Activated CD8-positive, alpha-beta memory T cell treated with anti-CD3 and anti-CD28 coated beads for 48 hours (primary cell): ENCODE measurements at regions not wholly inside any gene's neighbourhood (a gene's known extent, or its start where the extent isn't known, plus 50 kb on each side); places are given as distances from the start of the nearest gene placed in this dataset.
"Not testable (repeated sequence)": the region's sequence is repeated elsewhere in the genome, so short reads cannot be mapped to it uniquely, and the experiment has no call there.

ENCODE experiments used
- DNase-seq, 3 experiments: peaks; one replicate each; pipeline ENCODE4 v3.0.0-alpha.2; 2020; ENCODE audit warnings: low read depth in 2 of 3, low spot score in 2 of 3

DNA sequence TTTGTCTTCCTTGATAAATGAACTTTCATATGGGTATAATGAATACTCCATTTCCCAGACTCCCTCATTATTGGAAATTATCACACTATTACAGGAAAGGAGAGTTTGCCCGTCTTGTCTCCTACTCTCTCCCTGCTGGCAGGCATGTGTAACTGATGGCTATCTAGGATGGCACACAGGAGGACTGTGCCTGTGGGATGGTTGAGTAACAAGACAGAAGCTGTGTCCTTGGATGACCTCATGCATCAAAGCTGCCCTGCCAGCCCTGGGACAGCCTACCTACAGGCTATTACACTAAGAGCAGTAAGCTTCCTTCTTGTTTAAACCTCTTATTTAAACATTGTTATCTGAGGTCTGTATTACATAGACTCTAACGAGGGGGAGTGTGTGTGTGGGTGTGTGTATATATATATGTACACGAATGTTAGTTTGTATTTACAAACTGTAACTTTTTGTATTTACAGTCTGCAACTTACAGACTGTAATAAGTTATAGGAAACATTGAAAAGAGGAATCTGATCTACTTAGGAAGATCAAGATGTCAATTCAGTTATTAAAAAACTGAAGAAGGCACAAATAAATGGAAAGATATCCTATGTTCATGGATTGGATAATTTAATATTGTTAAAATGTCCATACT, 247.6 kb upstream of the ACO1 start:
- DNase-seq: no peak

DNA sequence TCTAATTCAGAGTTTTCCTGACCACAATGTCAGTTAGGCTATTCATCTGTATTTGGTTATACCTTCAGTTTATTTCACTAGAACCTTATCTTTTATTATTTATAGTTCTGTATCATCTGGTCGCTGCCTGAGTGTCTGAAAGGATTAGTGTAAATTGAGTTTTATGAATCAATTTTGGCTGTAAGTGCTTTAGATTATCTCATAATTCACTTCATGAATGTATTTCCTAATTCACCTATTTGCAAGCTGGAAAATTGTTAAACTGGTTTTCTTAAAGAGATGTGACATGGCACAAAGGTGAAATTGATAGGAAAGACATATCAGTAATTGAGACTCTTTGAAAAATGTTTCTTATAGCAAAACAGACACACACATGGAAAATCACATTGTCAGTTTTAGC, 242.4 kb upstream of the ACO1 start:
- DNase-seq: no peak

DNA sequence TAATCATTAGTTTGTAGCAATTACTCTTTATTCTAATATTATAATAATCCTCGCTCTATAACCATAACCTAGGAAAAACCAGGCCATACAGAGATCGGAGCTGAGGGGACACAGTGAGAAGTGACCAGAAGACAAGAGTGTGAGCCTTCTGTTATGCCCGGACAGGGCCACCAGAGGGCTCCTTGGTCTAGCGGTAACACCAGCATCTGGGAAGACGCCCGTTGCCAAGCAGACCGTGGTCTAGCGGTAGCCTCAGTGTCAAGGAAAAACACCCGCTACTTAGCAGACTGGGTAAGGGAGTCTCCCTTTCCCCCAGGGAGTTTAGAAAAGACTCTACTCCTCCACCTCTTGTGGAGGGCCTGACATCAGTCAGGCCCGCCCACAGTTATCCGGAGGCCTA, 235.9 kb upstream of the ACO1 start:
- not testable (repeated sequence) for DNase-seq

DNA sequence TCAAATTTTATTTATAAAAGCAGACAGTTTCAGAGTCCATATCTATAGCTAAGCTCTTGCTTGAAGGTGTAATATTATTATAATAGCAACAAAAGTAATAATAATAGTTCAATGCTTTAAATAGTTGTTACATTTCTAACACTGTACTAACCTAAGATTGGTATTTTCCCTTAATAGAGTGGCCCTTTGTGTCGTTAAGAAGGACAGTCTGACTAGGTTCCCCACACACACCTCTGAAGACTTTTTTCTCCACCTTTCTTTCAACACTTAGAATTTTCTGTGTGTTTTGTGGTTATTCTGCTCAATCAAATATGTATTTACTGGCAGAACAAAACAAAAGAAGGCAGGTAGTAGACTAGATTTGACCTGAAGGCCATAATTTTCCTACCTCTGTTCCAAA, 223.2 kb upstream of the ACO1 start:
- no peak for DNase-seq

DNA sequence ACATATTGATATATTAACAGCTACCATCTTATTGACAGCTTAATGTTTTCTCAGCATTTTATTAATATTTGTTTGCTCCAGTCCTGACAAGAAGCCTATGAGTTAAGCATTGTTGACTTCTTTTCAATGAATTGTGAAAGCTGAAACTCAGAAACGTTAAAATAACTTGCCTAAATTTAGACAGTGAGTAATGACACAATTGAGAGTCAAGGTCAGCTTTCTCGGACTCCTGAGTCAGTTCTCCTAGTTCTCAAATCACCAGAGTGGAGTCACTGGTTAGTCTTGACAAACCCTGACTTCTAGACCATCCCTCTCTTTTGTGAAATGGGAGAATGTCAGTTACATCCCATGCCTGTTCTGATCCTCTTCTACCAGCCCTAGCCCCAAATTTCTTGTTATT, 222.7 kb upstream of the ACO1 start:
- DNase-seq: no peak

DNA sequence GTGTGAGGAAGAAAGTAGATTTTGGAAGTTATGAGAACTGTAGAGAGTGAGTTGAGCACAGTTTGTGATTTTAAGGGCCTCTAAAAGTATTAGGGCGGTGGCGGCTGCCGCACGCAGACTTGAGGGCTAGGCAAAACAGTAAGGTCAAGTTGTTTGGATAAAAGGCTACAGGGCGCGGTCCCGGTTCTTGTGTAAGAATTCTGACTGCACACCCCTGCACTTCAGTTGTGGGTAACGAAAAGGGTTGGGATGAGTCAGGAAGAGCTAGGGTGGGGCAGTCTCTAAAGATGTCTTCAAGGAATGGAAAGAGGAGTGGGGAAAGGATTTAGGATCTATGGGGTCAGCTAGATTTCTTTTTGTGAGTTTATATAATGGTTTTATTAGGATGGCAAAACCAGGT, 218.1 kb upstream of the ACO1 start:
- not testable (repeated sequence) for DNase-seq

DNA sequence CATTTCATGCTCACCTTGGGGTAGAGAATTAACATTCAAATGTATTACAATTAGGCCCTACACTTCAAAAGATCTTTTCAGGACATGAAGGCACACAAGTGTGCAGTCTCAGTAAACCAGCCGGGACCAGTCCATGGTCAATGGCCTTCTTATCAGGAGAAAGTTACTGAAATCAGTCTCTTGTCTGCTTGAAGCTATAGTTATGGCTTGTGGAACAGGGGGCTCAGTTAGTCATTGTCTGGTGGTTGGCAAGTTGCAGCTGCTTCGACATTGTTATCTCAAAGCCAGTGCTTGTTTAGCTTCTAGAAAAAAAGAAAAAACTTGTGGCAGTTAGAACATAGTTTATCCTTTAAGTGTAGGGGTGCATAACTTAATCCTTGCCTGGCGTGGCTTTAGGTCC, 213.1 kb upstream of the ACO1 start:
- no peak for DNase-seq

DNA sequence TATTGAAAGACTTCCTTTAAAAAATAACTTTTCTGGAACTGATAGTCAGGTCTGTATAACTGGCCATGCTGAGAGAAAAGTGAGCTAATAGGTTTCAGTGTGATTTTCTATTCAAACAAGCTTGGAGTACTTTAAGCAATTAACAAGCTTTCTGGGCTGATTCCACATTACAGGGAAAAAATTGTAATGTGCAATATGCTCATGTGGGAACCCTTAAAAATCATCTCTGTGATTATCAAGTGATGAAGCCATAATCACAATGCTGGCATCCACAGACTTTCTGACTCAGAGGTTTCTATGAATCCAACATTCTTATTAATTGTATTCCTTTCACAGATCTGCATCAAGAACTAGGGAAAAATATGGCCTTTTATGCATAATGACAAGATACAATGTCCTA, 212.2 kb upstream of the ACO1 start:
- no peak for DNase-seq

DNA sequence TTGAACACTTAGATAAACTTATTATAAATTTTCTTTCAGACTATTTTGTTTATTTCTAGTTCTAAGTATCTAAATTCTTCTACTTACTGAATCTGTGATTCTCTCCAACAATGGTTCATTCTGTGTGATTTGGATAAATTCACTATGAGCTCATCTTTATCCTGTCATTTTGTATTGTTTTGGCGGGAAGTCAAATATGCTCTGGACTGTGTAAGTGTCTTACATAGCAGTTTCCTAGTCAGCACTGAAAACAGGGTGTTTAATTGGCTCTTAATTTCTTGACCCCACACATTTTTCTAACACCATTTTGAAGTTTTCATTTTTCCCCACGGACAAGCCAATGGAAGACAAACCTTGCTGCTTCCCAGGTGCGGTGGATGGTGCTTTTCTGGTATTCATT, 207.0 kb upstream of the ACO1 start:
- no peak for DNase-seq

- DNase-seq: no peak
Measured at GRCh38 chr9:32180597-32180996, 203.8 kb upstream of the ACO1 start.

- no peak for DNase-seq
Measured at GRCh38 chr9:32200241-32200640, 184.2 kb upstream of the ACO1 start.

DNA sequence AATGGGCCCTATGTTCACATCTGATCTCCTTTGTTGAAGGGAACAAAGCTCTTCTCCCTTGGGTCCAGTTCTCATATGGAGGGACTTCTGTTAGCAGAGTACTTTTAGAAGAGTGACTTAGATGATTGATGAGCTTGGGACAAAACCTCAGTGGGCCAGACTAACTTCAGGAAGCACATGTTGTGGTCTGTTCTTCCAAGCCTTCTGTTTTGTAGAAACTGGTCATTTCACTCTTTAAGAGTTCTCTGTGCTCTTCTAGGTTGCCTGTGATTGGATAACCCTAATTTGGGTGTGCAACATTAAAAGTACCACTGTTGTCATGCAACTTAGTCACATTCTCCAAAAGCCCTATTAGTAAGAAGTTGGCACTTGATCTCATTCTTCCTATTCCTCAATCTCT, 183.5 kb upstream of the ACO1 start:
- no peak for DNase-seq

- DNase-seq: not testable (repeated sequence)
Measured at GRCh38 chr9:32209164-32209563, 175.3 kb upstream of the ACO1 start.

- no peak for DNase-seq
Measured at GRCh38 chr9:32218100-32218767, 166.2 kb upstream of the ACO1 start.

GRCh38 chr9:32220750-32221149, 163.7 kb upstream of the ACO1 start:
- DNase-seq: no peak

DNA sequence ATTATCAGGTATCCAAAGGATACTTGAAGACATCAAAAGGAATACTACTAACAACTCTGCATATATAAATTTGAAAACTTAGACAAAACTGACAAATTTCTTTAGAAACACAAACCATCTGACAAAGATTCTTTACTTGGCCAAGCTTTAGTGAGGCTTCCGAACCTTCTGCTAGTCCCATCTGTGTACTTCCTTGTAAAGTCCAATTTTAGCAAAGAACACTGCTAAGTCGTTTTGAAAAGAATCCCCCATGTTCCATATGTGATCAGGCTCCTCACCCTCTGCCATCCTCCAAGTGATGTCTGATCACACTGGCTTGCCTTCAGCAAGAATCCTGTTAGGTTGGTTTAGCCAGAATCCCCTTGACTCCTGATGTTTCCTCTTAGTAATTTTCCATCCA, 150.0 kb upstream of the ACO1 start:
- no peak for DNase-seq

DNA sequence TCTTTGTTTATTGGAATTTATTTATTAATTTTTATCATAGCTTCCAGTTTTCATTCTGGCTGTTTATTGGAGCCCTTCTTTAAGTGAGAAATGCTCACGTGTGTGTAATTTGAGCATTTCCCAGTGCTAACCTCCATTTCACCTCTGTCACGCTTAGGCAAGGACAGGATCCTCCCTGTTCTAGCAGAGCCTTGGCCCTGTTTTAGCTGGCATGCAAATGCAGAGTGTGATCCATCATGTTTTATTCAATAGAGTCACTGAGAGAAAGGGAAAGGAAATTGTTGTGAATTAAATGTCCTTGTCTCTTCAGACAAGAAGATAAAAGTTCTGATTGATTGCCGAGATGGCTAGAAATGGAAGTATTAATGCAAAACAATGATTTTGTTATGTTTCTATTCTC, 137.3 kb upstream of the ACO1 start:
- no peak for DNase-seq

DNA sequence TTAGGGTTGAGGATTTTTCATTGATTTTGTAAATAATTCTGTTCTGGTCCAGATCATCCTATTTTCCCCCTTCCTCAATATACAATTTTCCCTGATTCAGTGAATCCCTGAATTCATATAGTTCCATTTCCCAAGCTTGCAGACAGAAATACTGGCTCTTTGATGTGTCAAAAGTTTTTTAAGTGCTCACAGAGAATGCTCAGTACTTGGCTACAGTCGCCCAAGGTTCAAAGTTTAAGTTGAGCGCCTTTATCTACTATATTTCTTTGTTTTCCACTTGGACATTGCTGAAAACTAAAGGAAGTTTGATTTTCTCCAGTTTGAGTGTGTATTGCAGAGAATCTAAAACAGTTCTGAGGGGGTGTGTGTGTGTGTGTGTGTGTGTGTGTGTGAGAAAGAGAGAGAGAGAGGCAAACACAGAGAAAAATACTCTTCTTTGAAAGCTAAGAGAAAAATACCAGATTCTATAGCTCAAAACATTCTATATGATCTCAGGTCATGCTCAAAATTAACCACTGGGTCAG, 136.2 kb upstream of the ACO1 start:
- DNase-seq: no peak

- no peak for DNase-seq
Measured at GRCh38 chr9:32251539-32251938, 132.9 kb upstream of the ACO1 start.

DNA sequence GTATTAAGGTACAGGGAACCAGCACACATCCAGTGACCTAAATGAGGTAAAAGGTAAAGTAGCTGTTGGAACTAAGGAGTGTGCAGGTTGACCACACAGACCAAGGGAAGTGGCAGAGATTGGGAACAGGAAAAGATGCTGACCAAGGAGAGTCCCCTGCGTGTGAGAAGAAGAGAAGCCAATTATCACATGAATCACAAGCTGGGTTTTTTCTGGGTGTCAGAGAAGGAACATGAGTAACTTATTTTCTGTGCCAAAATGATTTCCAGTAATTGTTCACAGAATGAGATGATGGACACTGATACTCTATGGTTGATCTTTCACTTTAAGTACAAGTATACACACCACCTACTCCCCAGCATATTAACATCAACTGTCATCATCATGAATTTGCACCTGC, 130.7 kb upstream of the ACO1 start:
- no peak for DNase-seq

GRCh38 chr9:32255026-32255425, 129.4 kb upstream of the ACO1 start:
- DNase-seq: no peak

DNA sequence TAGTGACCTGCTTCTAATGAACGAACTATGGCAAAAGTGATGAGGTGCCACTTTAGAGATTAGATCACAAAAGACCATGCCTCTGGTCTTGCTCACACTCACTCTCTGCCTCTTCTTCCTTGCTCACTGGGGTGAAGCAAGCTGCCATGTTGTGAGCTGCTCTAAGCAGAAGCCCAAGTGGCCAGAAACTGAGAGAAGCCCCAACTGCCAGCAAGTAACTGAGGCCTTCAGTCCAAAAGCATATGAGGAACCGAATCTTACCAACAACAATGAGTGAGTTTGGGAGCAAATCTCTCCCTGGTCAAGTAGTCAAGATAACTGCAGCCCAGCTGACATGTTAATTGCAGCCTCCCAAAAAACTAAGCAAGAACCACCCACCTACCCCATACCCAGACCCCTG, 126.0 kb upstream of the ACO1 start:
- DNase-seq: no peak
